ENCODE measurements at regions not wholly inside any gene's neighbourhood (a gene's known extent, or its start where the extent isn't known, plus 50 kb on each side); places are given as distances from the start of the nearest gene placed in this dataset.

DNA sequence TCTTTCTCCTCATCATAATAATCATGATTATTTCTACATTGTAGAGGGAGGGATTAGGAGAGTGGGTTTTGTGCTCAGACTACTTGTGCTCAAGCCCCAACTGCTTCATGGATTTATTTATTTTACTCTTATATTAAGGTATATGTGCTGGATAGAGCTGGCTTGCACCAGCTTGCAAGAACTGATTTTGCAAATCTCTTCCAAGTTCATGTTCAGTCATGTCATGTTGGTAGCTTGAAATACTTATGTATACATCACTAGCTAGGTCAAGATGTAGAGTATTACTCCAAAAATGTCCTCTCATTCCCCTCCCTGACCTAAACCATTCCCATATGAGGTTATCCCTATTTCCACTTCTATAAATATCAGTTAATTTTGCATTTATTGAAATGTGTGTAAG lies 293.9 kb upstream of the RBMS3 start:
- Histone ChIP-seq H3K4me3 (ENCODE audit: low read length) (no peak overlapping the region), H3K27me3 (replicated peaks; ENCODE audit: insufficient read depth, low read length) (no peaks in the 10 kb centered on the region), H3K79me2 (ENCODE audit: low read length) (no peaks in the 10 kb centered on the region), H2AFZ (ENCODE audit: low read length) (no peak overlapping the region), H3K9me3 (replicated peaks; ENCODE audit: insufficient read depth, low read length) (no peaks in the 10 kb centered on the region), H3K27ac (ENCODE audit: low read length) (no peak overlapping the region), H3K9ac (ENCODE audit: low read length) (no peak overlapping the region), H3K9me2 (replicated peaks; ENCODE audit: insufficient read depth, low read length) (no peaks in the 10 kb centered on the region), H3F3A (ENCODE audit: insufficient read depth, low read length) (peaks cover 7% of the 10 kb centered on the region), H3K4me2 (ENCODE audit: low read depth, low read length) (no peak overlapping the region), H3K4me1 (ENCODE audit: low read length) (peaks cover 15% of the 10 kb centered on the region), H3K36me3 (replicated peaks; ENCODE audit: insufficient read depth, low read length) (no peaks in the 10 kb centered on the region), H4K20me1 (ENCODE audit: insufficient read depth, low read length) (no peaks in the 10 kb centered on the region)
- TF ChIP-seq EZH2phosphoT487 (IDR thresholded peaks at IDR 0.05; ENCODE audit: low read length), result no peak
- no peak for TF ChIP-seq EZH2 (optimal IDR thresholded peaks at IDR 0.05; ENCODE audit: low read depth, low read length)
- TF ChIP-seq, protein P1, sequence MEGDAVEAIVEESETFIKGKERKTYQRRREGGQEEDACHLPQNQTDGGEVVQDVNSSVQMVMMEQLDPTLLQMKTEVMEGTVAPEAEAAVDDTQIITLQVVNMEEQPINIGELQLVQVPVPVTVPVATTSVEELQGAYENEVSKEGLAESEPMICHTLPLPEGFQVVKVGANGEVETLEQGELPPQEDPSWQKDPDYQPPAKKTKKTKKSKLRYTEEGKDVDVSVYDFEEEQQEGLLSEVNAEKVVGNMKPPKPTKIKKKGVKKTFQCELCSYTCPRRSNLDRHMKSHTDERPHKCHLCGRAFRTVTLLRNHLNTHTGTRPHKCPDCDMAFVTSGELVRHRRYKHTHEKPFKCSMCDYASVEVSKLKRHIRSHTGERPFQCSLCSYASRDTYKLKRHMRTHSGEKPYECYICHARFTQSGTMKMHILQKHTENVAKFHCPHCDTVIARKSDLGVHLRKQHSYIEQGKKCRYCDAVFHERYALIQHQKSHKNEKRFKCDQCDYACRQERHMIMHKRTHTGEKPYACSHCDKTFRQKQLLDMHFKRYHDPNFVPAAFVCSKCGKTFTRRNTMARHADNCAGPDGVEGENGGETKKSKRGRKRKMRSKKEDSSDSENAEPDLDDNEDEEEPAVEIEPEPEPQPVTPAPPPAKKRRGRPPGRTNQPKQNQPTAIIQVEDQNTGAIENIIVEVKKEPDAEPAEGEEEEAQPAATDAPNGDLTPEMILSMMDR (IDR thresholded peaks at IDR 0.05; ENCODE audit: low read length), result no peak
- no peak for DNase-seq

DNA sequence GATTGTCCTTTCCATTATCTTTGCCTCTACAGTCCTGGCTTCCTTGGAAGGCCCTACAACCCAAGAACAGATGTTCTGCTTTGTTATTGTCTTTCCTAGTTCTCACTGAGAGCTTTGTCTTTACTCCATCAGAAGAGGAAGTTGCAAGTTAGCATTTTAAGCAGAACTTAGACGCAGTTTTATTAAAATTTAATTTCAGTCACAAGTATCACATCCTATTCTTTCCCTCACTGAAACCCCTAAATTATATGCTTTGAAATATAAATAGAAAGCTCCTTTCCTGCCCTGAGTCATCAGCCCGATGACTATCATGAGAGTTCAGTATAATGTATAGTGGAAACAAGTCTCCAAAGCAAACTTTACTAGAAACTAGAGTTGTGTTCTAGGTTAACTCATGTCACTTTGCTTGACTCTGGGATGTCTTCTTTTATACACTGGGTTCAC lies 291.2 kb upstream of the RBMS3 start:
- no peaks in the 10 kb centered on the region for H3K9me3 ChIP-seq (replicated peaks; ENCODE audit: insufficient read depth, low read length)
- no peaks in the 10 kb centered on the region for H4K20me1 ChIP-seq (ENCODE audit: insufficient read depth, low read length)
- DNase-seq, result peak; percentile 23
- no peak overlapping the region; the same call in 1 of the 2 replicates for H3K9ac ChIP-seq (ENCODE audit: low read length)
- H3K27me3 ChIP-seq (replicated peaks; ENCODE audit: insufficient read depth, low read length), result no peaks in the 10 kb centered on the region
- peaks cover 7% of the 10 kb centered on the region for H3F3A ChIP-seq (ENCODE audit: insufficient read depth, low read length)
- TF ChIP-seq EZH2phosphoT487 (IDR thresholded peaks at IDR 0.05; ENCODE audit: low read length) (no peak), EZH2 (optimal IDR thresholded peaks at IDR 0.05; ENCODE audit: low read depth, low read length) (no peak)
- TF ChIP-seq, protein P1 (IDR thresholded peaks at IDR 0.05; ENCODE audit: low read length), result no peak
- H3K27ac ChIP-seq (ENCODE audit: low read length), result peak overlapping the region; percentile 60; the same call in 1 of the 2 replicates
- peaks cover 15% of the 10 kb centered on the region for H3K4me1 ChIP-seq (ENCODE audit: low read length)
- peak overlapping the region; percentile 50 for H3K4me2 ChIP-seq (ENCODE audit: low read depth, low read length)
- H3K36me3 ChIP-seq (replicated peaks; ENCODE audit: insufficient read depth, low read length), result no peaks in the 10 kb centered on the region
- H3K9me2 ChIP-seq (replicated peaks; ENCODE audit: insufficient read depth, low read length), result no peaks in the 10 kb centered on the region
- H3K79me2 ChIP-seq (ENCODE audit: low read length), result no peaks in the 10 kb centered on the region
- H3K4me3 ChIP-seq (ENCODE audit: low read length), result no peak overlapping the region
- H2AFZ ChIP-seq (ENCODE audit: low read length), result no peak overlapping the region; the same call in 1 of the 2 replicates

DNA sequence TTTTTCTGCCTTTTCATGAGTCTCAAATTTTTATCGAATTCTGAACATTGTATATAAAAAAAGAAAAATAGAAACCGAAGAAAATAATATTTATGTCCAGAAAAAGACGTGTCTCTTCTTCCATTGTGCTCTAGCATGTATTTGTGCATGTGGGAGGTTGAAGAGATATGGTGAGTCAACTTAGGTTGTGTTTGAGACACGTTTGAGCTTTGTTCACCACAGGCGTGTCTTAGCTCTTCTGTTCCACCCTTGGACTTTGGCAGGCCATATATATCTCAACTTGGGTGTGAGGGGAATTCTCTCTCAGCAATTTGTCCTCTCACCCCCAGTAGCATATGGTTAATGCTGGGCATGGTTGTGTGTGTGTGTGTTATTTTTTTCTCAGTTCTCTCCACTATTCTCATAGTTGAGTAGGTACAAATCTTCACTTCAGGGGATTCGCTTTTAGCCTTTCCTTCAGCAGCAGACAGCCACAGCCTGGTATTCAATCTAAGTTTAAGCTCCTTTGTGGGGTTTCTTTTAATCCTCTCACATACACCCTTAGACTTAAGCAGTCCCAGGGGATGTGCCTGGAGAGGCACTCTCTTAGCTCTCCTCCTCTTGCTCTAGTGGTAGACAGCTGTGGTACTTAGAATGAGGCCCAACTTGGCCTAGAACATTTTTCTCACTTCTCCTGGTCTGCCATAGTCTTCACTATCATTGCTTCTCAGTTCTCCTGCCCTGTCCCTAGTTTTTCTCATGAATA lies 286.5 kb upstream of the RBMS3 start:
- no peaks in the 10 kb centered on the region for H3K79me2 ChIP-seq (ENCODE audit: low read length)
- peaks cover 11% of the 10 kb centered on the region for H3K4me1 ChIP-seq (ENCODE audit: low read length)
- H3K36me3 ChIP-seq (replicated peaks; ENCODE audit: insufficient read depth, low read length), result no peaks in the 10 kb centered on the region
- H3K9me3 ChIP-seq (replicated peaks; ENCODE audit: insufficient read depth, low read length), result no peaks in the 10 kb centered on the region
- H3K9me2 ChIP-seq (replicated peaks; ENCODE audit: insufficient read depth, low read length), result no peaks in the 10 kb centered on the region
- no peak overlapping the region for H3K9ac ChIP-seq (ENCODE audit: low read length)
- H4K20me1 ChIP-seq (ENCODE audit: insufficient read depth, low read length), result no peaks in the 10 kb centered on the region
- no peak for DNase-seq
- no peak overlapping the region for H3K4me2 ChIP-seq (ENCODE audit: low read depth, low read length)
- no peak overlapping the region for H3K4me3 ChIP-seq (ENCODE audit: low read length)
- TF ChIP-seq EZH2phosphoT487 (IDR thresholded peaks at IDR 0.05; ENCODE audit: low read length) (no peak), EZH2 (optimal IDR thresholded peaks at IDR 0.05; ENCODE audit: low read depth, low read length) (no peak)
- TF ChIP-seq, protein P1 (IDR thresholded peaks at IDR 0.05; ENCODE audit: low read length), result no peak
- peaks cover 7% of the 10 kb centered on the region for H3F3A ChIP-seq (ENCODE audit: insufficient read depth, low read length)
- H2AFZ ChIP-seq (ENCODE audit: low read length), result no peak overlapping the region
- H3K27me3 ChIP-seq (replicated peaks; ENCODE audit: insufficient read depth, low read length), result no peaks in the 10 kb centered on the region
- H3K27ac ChIP-seq (ENCODE audit: low read length), result no peak overlapping the region

All from MM.1S (cell line).